Fibroblast of lung (primary cell): ENCODE measurements at regions not wholly inside any gene's neighbourhood (a gene's known extent, or its start where the extent isn't known, plus 50 kb on each side); places are given as distances from the start of the nearest gene placed in this dataset.

Experiments
- DNase-seq, 2 donors: peaks; one replicate each; pipeline versions ENCODE4 v3.0.0 to v3.0.0-alpha.2; 2010; ENCODE audit warnings: low read depth in 2 of 2
- H2AFZ ChIP-seq: 2 replicates; pipeline ENCODE4 v1.5.1; 2012; ENCODE audit warnings: low read length, control low read depth, inconsistent platforms
- H3K27ac ChIP-seq: 2 replicates; pipeline ENCODE4 v1.5.1; 2011; ENCODE audit warnings: low read length, control low read depth; ENCODE audit not compliant: insufficient read depth
- H3K27me3 ChIP-seq: 2 replicates; pipeline ENCODE4 v1.5.1; 2011; ENCODE audit warnings: mild to moderate bottlenecking, low read length; ENCODE audit not compliant: control insufficient read depth, insufficient read depth
- H3K36me3 ChIP-seq: 2 replicates; pipeline ENCODE4 v1.5.1; 2011; ENCODE audit warnings: low read length; ENCODE audit not compliant: control insufficient read depth, insufficient read depth
- H3K4me1 ChIP-seq: 2 replicates; pipeline ENCODE4 v1.5.1; 2011; ENCODE audit warnings: low read length; ENCODE audit not compliant: control insufficient read depth, insufficient read depth; ENCODE audit errors: extremely low read depth
- H3K4me2 ChIP-seq: 2 replicates; pipeline ENCODE4 v1.5.1; 2011; ENCODE audit warnings: low read length, control low read depth; ENCODE audit not compliant: insufficient read depth; ENCODE audit errors: extremely low read depth
- H3K4me3 ChIP-seq, 4 experiments: fragments of 200-600 bp in 1 of 4; sonication (generic) in 1 of 4; replicated peaks in 1 of 4; 2 replicates each; pipeline ENCODE4 v1.5.1; 2011 to 2016; ENCODE audit warnings: low read length in 4 of 4, low read depth in 3 of 4, mild to moderate bottlenecking in 3 of 4, control low read depth in 2 of 4, inconsistent platforms in 1 of 4, mixed read lengths in 1 of 4; ENCODE audit not compliant: insufficient read depth in 1 of 4; ENCODE audit errors: control extremely low read depth in 1 of 4
- H3K79me2 ChIP-seq: 2 replicates; pipeline ENCODE4 v1.5.1; 2012; ENCODE audit warnings: mild to moderate bottlenecking, low read length, inconsistent platforms; ENCODE audit not compliant: control insufficient read depth, insufficient read depth
- H3K9ac ChIP-seq: 2 replicates; pipeline ENCODE4 v1.5.1; 2011; ENCODE audit warnings: mild to moderate bottlenecking, low read length, control low read depth; ENCODE audit not compliant: insufficient read depth
- H3K9me3 ChIP-seq: 2 replicates; pipeline ENCODE4 v1.5.1; 2012; ENCODE audit warnings: low read depth, low read length; ENCODE audit not compliant: control insufficient read depth, insufficient read depth
- H4K20me1 ChIP-seq: 2 replicates; pipeline ENCODE4 v1.5.1; 2011; ENCODE audit warnings: low read length; ENCODE audit not compliant: control insufficient read depth, insufficient read depth; ENCODE audit errors: extremely low read depth
- EZH2 ChIP-seq: IDR thresholded peaks from 2 replicates; pipeline ENCODE4 v1.5.1; 2012; ENCODE audit warnings: low read length, control low read depth, mild to moderate bottlenecking; ENCODE audit errors: missing control alignments
- TF ChIP-seq, protein P1 (sequence below), 2 donors: IDR thresholded peaks in 1 of 2; conservative IDR thresholded peaks in 1 of 2; 1 replicate in 1 of 2; 2 replicates in 1 of 2; pipeline ENCODE4 v1.5.1; 2011 to 2012; ENCODE audit warnings: low read length in 2 of 2, control low read depth in 1 of 2, inconsistent platforms in 1 of 2, low read depth in 1 of 2, mild to moderate bottlenecking in 1 of 2

DNA sequence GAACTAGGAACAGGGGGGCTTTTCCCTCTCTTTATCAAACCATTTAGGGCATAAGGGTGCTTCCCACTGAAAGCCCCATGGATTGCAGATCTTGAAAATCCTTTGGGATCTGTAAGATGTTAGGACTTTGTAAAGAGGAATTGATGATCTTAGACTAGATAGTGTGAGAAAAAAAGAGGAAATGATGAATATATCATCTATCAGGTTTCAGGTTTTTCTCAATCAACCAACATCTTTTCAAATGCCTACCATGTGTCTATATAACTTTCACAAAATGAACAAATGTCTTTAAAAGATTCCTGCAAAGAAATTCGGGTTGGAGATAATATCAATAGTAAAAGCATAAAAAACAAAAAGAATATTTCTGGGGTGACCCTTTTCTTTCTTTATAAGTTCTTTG lies 50.1 kb downstream of the KCNC4 start:
- H3K4me3 ChIP-seq, result no peak overlapping the region
- no peak overlapping the region for H2AFZ ChIP-seq
- H3K4me1 ChIP-seq, result no peaks in the 10 kb centered on the region
- no peaks in the 10 kb centered on the region for H4K20me1 ChIP-seq
- no peak overlapping the region for H3K4me2 ChIP-seq
- no peaks in the 10 kb centered on the region for H3K79me2 ChIP-seq
- H3K9me3 ChIP-seq, result no peaks in the 10 kb centered on the region
- no peaks in the 10 kb centered on the region for H3K36me3 ChIP-seq
- H3K27me3 ChIP-seq, result peaks cover 23% of the 10 kb centered on the region
- H3K9ac ChIP-seq, result no peak overlapping the region
- TF ChIP-seq, protein P1, sequence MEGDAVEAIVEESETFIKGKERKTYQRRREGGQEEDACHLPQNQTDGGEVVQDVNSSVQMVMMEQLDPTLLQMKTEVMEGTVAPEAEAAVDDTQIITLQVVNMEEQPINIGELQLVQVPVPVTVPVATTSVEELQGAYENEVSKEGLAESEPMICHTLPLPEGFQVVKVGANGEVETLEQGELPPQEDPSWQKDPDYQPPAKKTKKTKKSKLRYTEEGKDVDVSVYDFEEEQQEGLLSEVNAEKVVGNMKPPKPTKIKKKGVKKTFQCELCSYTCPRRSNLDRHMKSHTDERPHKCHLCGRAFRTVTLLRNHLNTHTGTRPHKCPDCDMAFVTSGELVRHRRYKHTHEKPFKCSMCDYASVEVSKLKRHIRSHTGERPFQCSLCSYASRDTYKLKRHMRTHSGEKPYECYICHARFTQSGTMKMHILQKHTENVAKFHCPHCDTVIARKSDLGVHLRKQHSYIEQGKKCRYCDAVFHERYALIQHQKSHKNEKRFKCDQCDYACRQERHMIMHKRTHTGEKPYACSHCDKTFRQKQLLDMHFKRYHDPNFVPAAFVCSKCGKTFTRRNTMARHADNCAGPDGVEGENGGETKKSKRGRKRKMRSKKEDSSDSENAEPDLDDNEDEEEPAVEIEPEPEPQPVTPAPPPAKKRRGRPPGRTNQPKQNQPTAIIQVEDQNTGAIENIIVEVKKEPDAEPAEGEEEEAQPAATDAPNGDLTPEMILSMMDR (conservative IDR thresholded peaks at IDR 0.05 in 1 of 2, IDR thresholded peaks at IDR 0.05 in 1 of 2; ENCODE audit: low read depth in 1 of 2, low read length in 2 of 2), result no peak
- no peak for TF ChIP-seq EZH2
- no peak for DNase-seq
- no peak overlapping the region for H3K27ac ChIP-seq

GRCh38 chr1:110262296-110262695 lies 52.2 kb downstream of the KCNC4 start:
- no peak overlapping the region for H3K4me2 ChIP-seq
- no peaks in the 10 kb centered on the region for H3K4me1 ChIP-seq
- H3K9me3 ChIP-seq, result no peaks in the 10 kb centered on the region
- DNase-seq, result no peak
- no peaks in the 10 kb centered on the region for H3K36me3 ChIP-seq
- H3K27me3 ChIP-seq, result peaks cover 14% of the 10 kb centered on the region
- no peaks in the 10 kb centered on the region for H4K20me1 ChIP-seq
- H3K4me3 ChIP-seq, result no peak overlapping the region
- H3K27ac ChIP-seq, result no peak overlapping the region
- TF ChIP-seq EZH2, result no peak
- TF ChIP-seq, protein P1 (conservative IDR thresholded peaks at IDR 0.05 in 1 of 2, IDR thresholded peaks at IDR 0.05 in 1 of 2; ENCODE audit: low read depth in 1 of 2, low read length in 2 of 2), result no peak
- H2AFZ ChIP-seq, result no peak overlapping the region
- H3K9ac ChIP-seq, result no peak overlapping the region
- no peaks in the 10 kb centered on the region for H3K79me2 ChIP-seq

- H3K4me1 ChIP-seq, result no peaks in the 10 kb centered on the region
- no peaks in the 10 kb centered on the region for H3K79me2 ChIP-seq
- H3K36me3 ChIP-seq, result no peaks in the 10 kb centered on the region
- no peak overlapping the region for H3K4me2 ChIP-seq
- no peak overlapping the region for H3K4me3 ChIP-seq
- no peak overlapping the region for H3K9ac ChIP-seq
- DNase-seq, result no peak
- H2AFZ ChIP-seq, result no peak overlapping the region
- H3K9me3 ChIP-seq, result no peaks in the 10 kb centered on the region
- TF ChIP-seq EZH2, result no peak
- TF ChIP-seq, protein P1 (conservative IDR thresholded peaks at IDR 0.05 in 1 of 2, IDR thresholded peaks at IDR 0.05 in 1 of 2; ENCODE audit: low read depth in 1 of 2, low read length in 2 of 2), result no peak
- H3K27ac ChIP-seq, result no peak overlapping the region
- no peaks in the 10 kb centered on the region for H4K20me1 ChIP-seq
- H3K27me3 ChIP-seq, result peaks cover 11% of the 10 kb centered on the region
Observed at GRCh38 chr1:110262846-110263631, 52.9 kb downstream of the KCNC4 start.
